BE2C (cell line): ENCODE measurements at regions not wholly inside any gene's neighbourhood (a gene's known extent, or its start where the extent isn't known, plus 50 kb on each side); places are given as distances from the start of the nearest gene placed in this dataset.

Experiments
- DNase-seq: peaks from one replicate; pipeline ENCODE4 v3.0.0-alpha.2; 2020
- H3K27me3 ChIP-seq: fragments of 250-450 bp; sonication (Bioruptor Pico); 2 replicates; pipeline ENCODE4 v1.5.1; 2020; ENCODE audit warnings: mild to moderate bottlenecking
- H3K36me3 ChIP-seq: fragments of 250-450 bp; sonication (Bioruptor Pico); 2 replicates; pipeline ENCODE4 v1.5.1; 2020; ENCODE audit warnings: mild to moderate bottlenecking
- H3K4me1 ChIP-seq: fragments of 250-450 bp; sonication (Bioruptor Pico); 2 replicates; pipeline ENCODE4 v1.5.1; 2020
- H3K4me3 ChIP-seq: 2 replicates; pipeline ENCODE4 v1.5.1; 2011; ENCODE audit warnings: low read depth, low read length
- H3K9me3 ChIP-seq: fragments of 250-450 bp; sonication (Bioruptor Pico); 2 replicates; pipeline ENCODE4 v1.5.1; 2020
- TF ChIP-seq, protein P1 (sequence below): IDR thresholded peaks from 2 replicates; pipeline ENCODE4 v1.5.1; 2012; ENCODE audit warnings: mild to moderate bottlenecking, low read depth, low read length

DNA sequence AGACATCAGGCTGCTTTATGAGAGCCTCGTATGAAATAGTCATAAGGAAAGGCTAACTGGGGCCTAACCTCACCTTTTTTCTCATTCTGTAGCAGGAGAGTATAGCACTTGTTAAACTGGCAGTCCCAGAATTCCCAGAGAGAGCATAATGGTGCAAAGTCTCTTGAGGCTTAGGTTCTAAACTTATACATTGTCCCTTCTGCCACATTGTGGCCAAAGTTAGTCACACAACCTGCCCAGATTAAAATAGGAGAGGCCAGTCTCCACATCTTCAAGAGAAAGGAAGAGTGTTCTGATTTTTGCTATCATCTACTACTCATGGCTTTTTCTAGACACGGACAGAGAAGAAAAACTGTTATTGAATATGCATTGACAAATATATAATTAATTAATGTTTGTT, 1588.9 kb upstream of the PCDH7 start:
- Histone ChIP-seq H3K4me1 (no peaks in the 10 kb centered on the region), H3K4me3 (no peak overlapping the region), H3K9me3 (no peaks in the 10 kb centered on the region), H3K27me3 (no peaks in the 10 kb centered on the region), H3K36me3 (no peaks in the 10 kb centered on the region)
- DNase-seq: no peak
- TF ChIP-seq, protein P1, sequence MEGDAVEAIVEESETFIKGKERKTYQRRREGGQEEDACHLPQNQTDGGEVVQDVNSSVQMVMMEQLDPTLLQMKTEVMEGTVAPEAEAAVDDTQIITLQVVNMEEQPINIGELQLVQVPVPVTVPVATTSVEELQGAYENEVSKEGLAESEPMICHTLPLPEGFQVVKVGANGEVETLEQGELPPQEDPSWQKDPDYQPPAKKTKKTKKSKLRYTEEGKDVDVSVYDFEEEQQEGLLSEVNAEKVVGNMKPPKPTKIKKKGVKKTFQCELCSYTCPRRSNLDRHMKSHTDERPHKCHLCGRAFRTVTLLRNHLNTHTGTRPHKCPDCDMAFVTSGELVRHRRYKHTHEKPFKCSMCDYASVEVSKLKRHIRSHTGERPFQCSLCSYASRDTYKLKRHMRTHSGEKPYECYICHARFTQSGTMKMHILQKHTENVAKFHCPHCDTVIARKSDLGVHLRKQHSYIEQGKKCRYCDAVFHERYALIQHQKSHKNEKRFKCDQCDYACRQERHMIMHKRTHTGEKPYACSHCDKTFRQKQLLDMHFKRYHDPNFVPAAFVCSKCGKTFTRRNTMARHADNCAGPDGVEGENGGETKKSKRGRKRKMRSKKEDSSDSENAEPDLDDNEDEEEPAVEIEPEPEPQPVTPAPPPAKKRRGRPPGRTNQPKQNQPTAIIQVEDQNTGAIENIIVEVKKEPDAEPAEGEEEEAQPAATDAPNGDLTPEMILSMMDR: no peak

DNA sequence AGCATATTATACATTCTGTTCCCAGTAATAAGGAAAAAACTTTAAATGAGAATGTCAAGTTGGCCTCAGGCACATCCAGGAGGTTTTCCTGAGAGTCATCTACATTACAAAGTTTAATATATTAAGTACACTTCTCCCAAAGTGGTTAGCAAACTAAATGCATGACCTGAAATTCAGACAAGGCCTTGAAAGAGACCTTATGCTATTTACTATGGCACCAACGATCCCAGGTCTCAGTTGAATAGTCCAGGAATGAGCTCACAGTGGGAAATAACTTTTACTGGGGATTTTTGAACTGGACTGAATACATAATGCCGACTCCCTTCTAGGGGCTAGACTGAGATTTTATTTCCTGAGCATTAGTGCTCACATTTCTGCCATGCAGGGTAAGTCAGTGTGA, 1577.5 kb upstream of the PCDH7 start:
- TF ChIP-seq, protein P1: no peak

GRCh38 chr4:29151584-29151983, 1568.6 kb upstream of the PCDH7 start:
- Histone ChIP-seq H3K36me3 (no peaks in the 10 kb centered on the region), H3K9me3 (no peaks in the 10 kb centered on the region), H3K4me1 (no peaks in the 10 kb centered on the region), H3K4me3 (no peak overlapping the region), H3K27me3 (no peaks in the 10 kb centered on the region)
- DNase-seq: no peak
- TF ChIP-seq, protein P1: no peak

More for the DNA sequence above, 1577.5 kb upstream of the PCDH7 start:
- no peak overlapping the region for H3K4me3 ChIP-seq
- H3K4me1 ChIP-seq: no peaks in the 10 kb centered on the region
- no peak for DNase-seq
- no peaks in the 10 kb centered on the region for H3K36me3 ChIP-seq
- no peaks in the 10 kb centered on the region for H3K27me3 ChIP-seq
- no peaks in the 10 kb centered on the region for H3K9me3 ChIP-seq

DNA sequence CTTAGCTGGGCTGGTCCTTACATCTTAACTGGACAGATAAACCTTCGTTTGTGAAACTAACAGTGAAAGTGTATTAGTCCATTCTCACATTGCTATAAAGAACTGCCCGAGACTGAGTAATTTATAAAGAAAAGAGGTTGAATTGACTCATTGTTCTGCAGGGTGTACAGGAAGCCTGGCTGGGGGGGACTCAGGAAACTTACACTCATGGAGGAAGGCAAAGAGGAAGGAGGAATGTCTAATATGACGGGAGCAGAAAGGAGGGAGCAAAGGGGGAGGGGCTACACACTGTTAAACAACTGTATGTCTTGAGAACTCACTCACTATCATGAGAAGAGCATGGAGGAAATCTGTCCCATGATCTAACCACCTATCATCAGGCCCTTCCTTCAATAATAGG, 1566.5 kb upstream of the PCDH7 start:
- TF ChIP-seq, protein P1: no peak

DNA sequence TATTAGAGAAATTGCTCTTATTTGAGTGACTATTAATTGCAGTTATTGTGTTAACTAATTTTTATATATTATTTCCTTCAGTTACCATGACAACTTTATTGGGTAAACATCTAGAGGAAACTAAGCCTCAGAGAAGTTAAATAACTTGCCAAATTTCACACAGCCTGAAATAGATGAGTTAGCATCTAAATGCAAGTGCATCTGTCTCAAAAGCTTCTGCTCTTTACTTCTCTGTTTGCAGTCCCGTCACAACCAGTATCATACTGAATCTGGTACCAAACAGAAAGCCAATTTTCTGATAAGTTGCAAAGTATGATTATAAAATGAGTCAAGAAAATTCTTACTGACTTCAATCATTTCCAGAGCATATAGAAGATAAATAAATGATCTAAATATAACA, 1544.9 kb upstream of the PCDH7 start:
- H3K9me3 ChIP-seq: 0 out of 2 replicates have a peak, but pooled peaks cover 2% of the 10 kb centered on the region
- H3K36me3 ChIP-seq: no peaks in the 10 kb centered on the region
- no peaks in the 10 kb centered on the region for H3K4me1 ChIP-seq
- H3K4me3 ChIP-seq: no peak overlapping the region
- no peak for DNase-seq
- H3K27me3 ChIP-seq: no peaks in the 10 kb centered on the region
- TF ChIP-seq, protein P1: no peak

More for the DNA sequence above, 1566.5 kb upstream of the PCDH7 start:
- H3K4me3 ChIP-seq: no peak overlapping the region
- no peaks in the 10 kb centered on the region for H3K36me3 ChIP-seq
- DNase-seq: no peak
- no peaks in the 10 kb centered on the region for H3K27me3 ChIP-seq
- no peaks in the 10 kb centered on the region for H3K4me1 ChIP-seq
- no peaks in the 10 kb centered on the region for H3K9me3 ChIP-seq

- no peaks in the 10 kb centered on the region for H3K27me3 ChIP-seq
- no peaks in the 10 kb centered on the region for H3K9me3 ChIP-seq
- no peaks in the 10 kb centered on the region for H3K36me3 ChIP-seq
- TF ChIP-seq, protein P1: no peak
- no peak overlapping the region for H3K4me3 ChIP-seq
- no peak for DNase-seq
- no peaks in the 10 kb centered on the region for H3K4me1 ChIP-seq
Observed at GRCh38 chr4:29199025-29199424, 1521.1 kb upstream of the PCDH7 start.
